DMS114 treated with DMSO at 0.1 percent for 48 hours (cell line): ENCODE measurements at regions not wholly inside any gene's neighbourhood (a gene's known extent, or its start where the extent isn't known, plus 50 kb on each side); places are given as distances from the start of the nearest gene placed in this dataset.

ENCODE experiments used
- DNase-seq: peaks from one replicate; lab custom pipeline; 2025; ENCODE audit not compliant: unreplicated experiment; lab: John Stamatoyannopoulos, UW

GRCh38 chr2:67651565-67651964 is 254.4 kb downstream of the ETAA1 start:
- DNase-seq = no peak

- no peak for DNase-seq
Measured at GRCh38 chr2:67652679-67653078, 255.5 kb downstream of the ETAA1 start.

- DNase-seq = no peak
Measured at GRCh38 chr2:67656875-67657274, 259.7 kb downstream of the ETAA1 start.

- no peak for DNase-seq
Measured at GRCh38 chr2:67658820-67659219, 261.7 kb downstream of the ETAA1 start.

GRCh38 chr2:67660015-67660602 is 263.0 kb downstream of the ETAA1 start:
- DNase-seq = no peak

- DNase-seq = no peak
Measured at GRCh38 chr2:67660871-67661270, 263.7 kb downstream of the ETAA1 start.

GRCh38 chr2:67662222-67662621 is 265.1 kb downstream of the ETAA1 start:
- no peak for DNase-seq

GRCh38 chr2:67663776-67664175 is 266.6 kb downstream of the ETAA1 start:
- no peak for DNase-seq

- DNase-seq = no peak
Measured at GRCh38 chr2:67666386-67667053, 269.4 kb downstream of the ETAA1 start.

GRCh38 chr2:67667054-67667908 is 270.1 kb downstream of the ETAA1 start:
- no peak for DNase-seq

GRCh38 chr2:67668538-67668937 is 271.4 kb downstream of the ETAA1 start:
- DNase-seq = no peak

GRCh38 chr2:67669168-67669567 is 272.0 kb downstream of the ETAA1 start:
- no peak for DNase-seq

GRCh38 chr2:67669766-67670165 is 272.6 kb downstream of the ETAA1 start:
- no peak for DNase-seq

GRCh38 chr2:67670747-67671183 is 273.6 kb downstream of the ETAA1 start:
- no peak for DNase-seq

- no peak for DNase-seq
Measured at GRCh38 chr2:67671464-67672450, 274.6 kb downstream of the ETAA1 start.

GRCh38 chr2:67674668-67675067 is 277.5 kb downstream of the ETAA1 start:
- no peak for DNase-seq

GRCh38 chr2:67684991-67685390 is 287.9 kb downstream of the ETAA1 start:
- DNase-seq = no peak

- no peak for DNase-seq
Measured at GRCh38 chr2:67686254-67686653, 289.1 kb downstream of the ETAA1 start.

- DNase-seq = no peak
Measured at GRCh38 chr2:67689186-67689585, 292.1 kb downstream of the ETAA1 start.

- DNase-seq = no peak
Measured at GRCh38 chr2:67689651-67690050, 292.5 kb downstream of the ETAA1 start.

- DNase-seq = no peak
Measured at GRCh38 chr2:67694445-67694844, 297.3 kb downstream of the ETAA1 start.
